ENCODE measurements at regions not wholly inside any gene's neighbourhood (a gene's known extent, or its start where the extent isn't known, plus 50 kb on each side); places are given as distances from the start of the nearest gene placed in this dataset.

DNA sequence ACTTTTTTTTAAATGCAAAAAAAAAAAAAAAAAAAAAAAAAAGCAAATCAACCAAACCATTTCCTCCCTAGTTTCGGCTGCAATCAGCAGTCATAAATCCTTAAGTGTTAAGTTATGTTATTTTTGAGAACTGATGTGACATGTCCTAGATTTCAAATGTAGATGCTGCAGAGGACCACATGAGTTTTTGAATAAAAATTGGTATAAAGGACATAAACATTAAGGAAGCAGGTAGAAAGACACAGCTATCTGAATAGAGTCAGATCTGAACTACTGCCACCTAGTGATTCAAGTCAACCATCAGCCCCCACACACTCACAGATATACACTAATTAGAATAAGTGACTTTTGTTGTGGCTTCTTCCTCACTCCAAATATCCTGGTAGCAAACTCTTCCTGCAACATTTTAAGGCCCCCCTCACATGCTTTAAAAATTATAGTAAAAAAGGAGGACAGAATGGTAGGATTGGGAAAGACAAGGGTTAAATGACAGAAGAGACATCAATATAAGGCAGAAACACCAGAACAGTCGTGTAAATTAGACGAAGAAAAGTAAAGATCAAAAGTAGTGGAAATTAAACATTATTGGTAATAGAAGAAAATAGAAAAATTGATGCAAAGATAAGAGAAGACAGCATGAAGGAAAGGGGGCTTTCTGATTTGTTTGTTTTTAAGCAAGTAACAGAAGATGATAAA lies 394.5 kb upstream of the ATP2B1 start:
- ATAC-seq (no peak), DNase-seq (peak in 2 of 4 donors; percentile 9 to 31)
- TF ChIP-seq, protein P1, sequence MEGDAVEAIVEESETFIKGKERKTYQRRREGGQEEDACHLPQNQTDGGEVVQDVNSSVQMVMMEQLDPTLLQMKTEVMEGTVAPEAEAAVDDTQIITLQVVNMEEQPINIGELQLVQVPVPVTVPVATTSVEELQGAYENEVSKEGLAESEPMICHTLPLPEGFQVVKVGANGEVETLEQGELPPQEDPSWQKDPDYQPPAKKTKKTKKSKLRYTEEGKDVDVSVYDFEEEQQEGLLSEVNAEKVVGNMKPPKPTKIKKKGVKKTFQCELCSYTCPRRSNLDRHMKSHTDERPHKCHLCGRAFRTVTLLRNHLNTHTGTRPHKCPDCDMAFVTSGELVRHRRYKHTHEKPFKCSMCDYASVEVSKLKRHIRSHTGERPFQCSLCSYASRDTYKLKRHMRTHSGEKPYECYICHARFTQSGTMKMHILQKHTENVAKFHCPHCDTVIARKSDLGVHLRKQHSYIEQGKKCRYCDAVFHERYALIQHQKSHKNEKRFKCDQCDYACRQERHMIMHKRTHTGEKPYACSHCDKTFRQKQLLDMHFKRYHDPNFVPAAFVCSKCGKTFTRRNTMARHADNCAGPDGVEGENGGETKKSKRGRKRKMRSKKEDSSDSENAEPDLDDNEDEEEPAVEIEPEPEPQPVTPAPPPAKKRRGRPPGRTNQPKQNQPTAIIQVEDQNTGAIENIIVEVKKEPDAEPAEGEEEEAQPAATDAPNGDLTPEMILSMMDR (IDR thresholded peaks at IDR 0.05), result peak in 6 of 7 experiments; percentile 17 to 51 (median 33)
- TF ChIP-seq POLR2A (IDR thresholded peaks at IDR 0.05), result no peak
- Histone ChIP-seq H3K27ac (no peak overlapping the region), H3K9me3 (no peaks in the 10 kb centered on the region), H3K4me3 (no peak overlapping the region), H3K36me3 (replicated peaks in 1 of 2; ENCODE audit: insufficient read depth in 1 of 2, low read depth in 2 of 2) (no peaks in the 10 kb centered on the region), H3K27me3 (no peaks in the 10 kb centered on the region), H3K4me1 (no peaks in the 10 kb centered on the region)
- 46 to 53% methylated on average over 3 of the region's 3 CpGs for WGBS, 2 donors
- intact Hi-C loops (cut with DNase I), result loop anchor here (10.0 kb wide), 1 partner anchor 558 kb away; no protein-coding TSS in a partner anchor

GRCh38 chr12:90100579-90100978 lies 391.9 kb upstream of the ATP2B1 start:
- no peaks in the 10 kb centered on the region for H3K9me3 ChIP-seq
- no peak for ATAC-seq
- intact Hi-C loops (cut with DNase I), result loop anchor here (10.0 kb wide), 1 partner anchor 556 kb away; no protein-coding TSS in a partner anchor

DNA sequence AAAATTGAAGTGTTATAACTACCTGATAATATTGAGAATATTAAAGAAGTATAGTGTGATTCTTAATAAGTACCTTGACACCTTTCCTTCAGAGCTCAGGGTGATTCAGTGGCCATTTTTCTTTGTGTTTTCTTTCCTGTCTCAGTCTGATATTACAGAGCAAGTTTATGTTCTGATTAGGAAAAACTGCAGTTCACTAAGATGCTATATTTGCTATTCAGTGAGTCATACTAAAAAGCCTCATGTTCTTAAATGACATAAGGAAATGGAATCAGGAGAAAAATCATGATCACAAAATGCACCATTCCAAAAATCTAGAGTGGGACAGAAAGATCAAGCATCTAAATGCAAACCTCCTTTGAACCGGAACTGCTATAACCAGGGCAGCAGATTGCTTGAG lies 390.6 kb upstream of the ATP2B1 start:
- Histone ChIP-seq H3K27me3 (no peaks in the 10 kb centered on the region), H3K27ac (no peak overlapping the region), H3K4me3 (no peak overlapping the region), H3K4me1 (no peaks in the 10 kb centered on the region), H3K9me3 (no peaks in the 10 kb centered on the region), H3K36me3 (replicated peaks in 1 of 2; ENCODE audit: insufficient read depth in 1 of 2, low read depth in 2 of 2) (no peaks in the 10 kb centered on the region)
- no peak for ATAC-seq
- WGBS, 2 donors, result 73 to 81% methylated on average over 1 of the region's 1 CpG
- TF ChIP-seq POLR2A (IDR thresholded peaks at IDR 0.05), result no peak
- TF ChIP-seq, protein P1 (IDR thresholded peaks at IDR 0.05), result no peak
- DNase-seq, result no peak
- intact Hi-C loops (cut with DNase I), result no loop called here

More at GRCh38 chr12:90100579-90100978, 391.9 kb upstream of the ATP2B1 start:
- Histone ChIP-seq H3K4me3 (no peak overlapping the region), H3K27me3 (no peaks in the 10 kb centered on the region), H3K27ac (no peak overlapping the region), H3K36me3 (replicated peaks in 1 of 2; ENCODE audit: insufficient read depth in 1 of 2, low read depth in 2 of 2) (no peaks in the 10 kb centered on the region), H3K4me1 (no peaks in the 10 kb centered on the region)
- DNase-seq, result no peak
- TF ChIP-seq, protein P1 (IDR thresholded peaks at IDR 0.05), result no peak
- TF ChIP-seq POLR2A (IDR thresholded peaks at IDR 0.05), result no peak

DNA sequence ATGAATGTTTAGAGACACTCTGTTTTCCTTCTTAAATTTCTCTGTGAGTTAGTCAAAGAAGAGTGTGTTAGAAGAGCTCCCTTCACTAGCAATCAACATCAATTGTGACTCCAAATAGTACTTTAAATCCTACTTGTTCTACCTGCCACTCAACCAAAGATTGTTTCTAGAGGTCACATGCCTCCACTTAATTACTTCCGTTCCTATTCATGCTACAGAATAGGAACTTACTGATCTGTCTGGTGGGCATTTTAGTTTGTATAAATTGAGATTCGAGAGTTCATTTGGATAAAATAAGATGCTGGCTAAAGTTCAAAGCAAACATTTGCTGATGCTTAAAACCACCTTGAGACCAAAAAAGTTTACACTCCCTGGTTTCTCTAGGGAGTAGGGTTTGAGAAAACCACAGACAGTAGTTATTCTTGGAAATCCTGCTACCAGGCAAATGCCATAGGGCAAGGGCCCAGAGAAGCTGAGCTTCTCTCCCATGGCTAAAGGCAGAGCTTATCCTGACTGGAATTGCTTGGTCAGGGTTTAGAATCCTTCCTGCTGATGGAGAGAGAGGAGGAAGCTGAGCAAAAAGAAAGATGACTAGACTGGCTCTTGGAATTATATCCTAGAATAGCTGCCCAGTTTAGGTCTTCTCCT lies 389.6 kb upstream of the ATP2B1 start:
- Histone ChIP-seq H3K36me3 (replicated peaks in 1 of 2; ENCODE audit: insufficient read depth in 1 of 2, low read depth in 2 of 2) (no peaks in the 10 kb centered on the region), H3K9me3 (no peaks in the 10 kb centered on the region), H3K4me3 (no peak overlapping the region), H3K27ac (no peak overlapping the region), H3K4me1 (no peaks in the 10 kb centered on the region), H3K27me3 (no peaks in the 10 kb centered on the region)
- intact Hi-C loops (cut with DNase I), result no loop called here
- ATAC-seq, result no peak
- no peak for DNase-seq
- WGBS, 2 donors, result 41 to 47% methylated on average over 2 of the region's 2 CpGs
- TF ChIP-seq, protein P1 (IDR thresholded peaks at IDR 0.05), result no peak
- TF ChIP-seq POLR2A (IDR thresholded peaks at IDR 0.05), result no peak
